ENCODE measurements at regions not wholly inside any gene's neighbourhood (a gene's known extent, or its start where the extent isn't known, plus 50 kb on each side); places are given as distances from the start of the nearest gene placed in this dataset.

GRCh38 chr2:144027593-144027992 is 492.3 kb downstream of the ZEB2 start:
- H3K36me3 Mint-ChIP-seq (ENCODE audit: insufficient read depth in 1 of 3, low read depth in 3 of 3), result no peaks in the 10 kb centered on the region; a peak in 1 of 7 replicates
- H3T11ph ChIP-seq (ENCODE audit: low read length), result no peak overlapping the region
- H3K23ac ChIP-seq (ENCODE audit: insufficient read length, low read depth, low read length), result no peak overlapping the region
- no peak overlapping the region for H2BK5ac ChIP-seq (ENCODE audit: insufficient read length, low read length)
- H3K9me3 ChIP-seq (ENCODE audit: control insufficient read depth, low read depth, low read length), result no peaks in the 10 kb centered on the region
- H2AFZ ChIP-seq (ENCODE audit: low read length), result no peak overlapping the region
- H3K56ac ChIP-seq (ENCODE audit: insufficient read length, low read depth, low read length), result no peak overlapping the region
- H3K4ac ChIP-seq (ENCODE audit: low read depth, low read length), result no peak overlapping the region
- H3K27me3 Mint-ChIP-seq (ENCODE audit: low read depth), result no peaks in the 10 kb centered on the region
- H4K8ac ChIP-seq (replicated peaks; ENCODE audit: insufficient read length, low read depth, low read length), result no peak overlapping the region
- peaks cover 8 to 9% of the 10 kb centered on the region in 2 experiments for H3K4me1 Mint-ChIP-seq
- H3K14ac ChIP-seq (ENCODE audit: insufficient read depth, low read length), result no peak overlapping the region
- no peak overlapping the region for H3K27ac ChIP-seq (ENCODE audit: insufficient read length, low read depth, low read length)
- TF ChIP-seq CTCF (conservative IDR thresholded peaks at IDR 0.05), result no peak
- no peaks in the 10 kb centered on the region for H4K20me1 ChIP-seq (ENCODE audit: control insufficient read depth, insufficient read depth, insufficient read length)
- no peak overlapping the region for H2AK5ac ChIP-seq (ENCODE audit: insufficient read length, low read length)
- peaks cover 1% of the 10 kb centered on the region in 2 experiments; a peak in 4 of 5 replicates for H3K9me3 Mint-ChIP-seq
- no peaks in the 10 kb centered on the region for H3K27me3 ChIP-seq (ENCODE audit: insufficient read depth, low read length)
- no peaks in the 10 kb centered on the region for H3K23me2 ChIP-seq (ENCODE audit: insufficient read length, low read depth, low read length, poor library complexity, severe bottlenecking)
- no peak overlapping the region for H3K18ac ChIP-seq (ENCODE audit: insufficient read length, low read depth, low read length)
- H3K4me3 Mint-ChIP-seq, result no peak overlapping the region
- no peak overlapping the region for H2BK120ac ChIP-seq (ENCODE audit: low read depth, low read length, poor library complexity, severe bottlenecking)
- no peak overlapping the region for H2BK12ac ChIP-seq (ENCODE audit: insufficient read length, low read depth, low read length)
- no peak overlapping the region for H3K27ac Mint-ChIP-seq
- no peak overlapping the region for H4K91ac ChIP-seq (ENCODE audit: insufficient read length, low read depth, low read length)
- H2BK20ac ChIP-seq (ENCODE audit: low read depth, low read length, poor library complexity, severe bottlenecking), result no peak overlapping the region
- WGBS (ENCODE audit: extremely low coverage, insufficient read length, low lambda C conversion rate), result no CpG with 5 or more reads among the region's 4 CpGs
- H3K4me2 ChIP-seq (ENCODE audit: insufficient read depth, insufficient read length, low read length), result no peak overlapping the region
- no peak overlapping the region for H2BK15ac ChIP-seq (ENCODE audit: low read depth, low read length)
- no peaks in the 10 kb centered on the region for H3K79me1 ChIP-seq (ENCODE audit: insufficient read depth, low read depth, low read length, poor library complexity, severe bottlenecking)
- no peak overlapping the region for H3K9ac ChIP-seq (ENCODE audit: extremely low read depth, insufficient read length, low read length)
- H3K4me1 ChIP-seq (ENCODE audit: insufficient read depth, low read length), result peaks cover 2% of the 10 kb centered on the region; the same call in 1 of the 2 replicates
- no peaks in the 10 kb centered on the region for H3K79me2 ChIP-seq (ENCODE audit: insufficient read depth, low read length)
- no peak for DNase-seq
- H4K5ac ChIP-seq (ENCODE audit: insufficient read length, low read depth, low read length), result no peak overlapping the region

Measured in H9 (cell line).